ENCODE measurements at regions not wholly inside any gene's neighbourhood (a gene's known extent, or its start where the extent isn't known, plus 50 kb on each side); places are given as distances from the start of the nearest gene placed in this dataset.

GRCh38 chr4:42715807-42716482, 59.0 kb upstream of the ATP8A1 start:
- DNase-seq (ENCODE audit: low read depth in 1 of 2, low spot score in 2 of 2) (no peak), FAIRE-seq (no peak)
- peaks cover 0 to 3% (median 0%) of the 10 kb centered on the region in 4 experiments; a peak in 1 of 7 replicates for H3K4me1 ChIP-seq (replicated peaks in 1 of 4; ENCODE audit: control insufficient read depth in 3 of 4, insufficient read depth in 4 of 4, low read length in 3 of 4)
- no peak overlapping the region for H4K8ac ChIP-seq (ENCODE audit: extremely low read depth, insufficient read depth, low read length)
- no peaks in the 10 kb centered on the region for H3K27me3 ChIP-seq (replicated peaks in 1 of 4; ENCODE audit: control insufficient read depth in 3 of 4, extremely low read depth in 1 of 4, insufficient read depth in 3 of 4, low read length in 3 of 4)
- no peak overlapping the region for H3K27ac ChIP-seq (ENCODE audit: low read depth, low read length)
- H4K20me1 ChIP-seq (replicated peaks in 1 of 2; ENCODE audit: control insufficient read depth in 1 of 2, insufficient read depth in 2 of 2, low read length in 2 of 2) = no peaks in the 10 kb centered on the region
- H2AK5ac ChIP-seq (ENCODE audit: low read depth, low read length) = no peak overlapping the region
- no peak overlapping the region for H4K91ac ChIP-seq (replicated peaks; ENCODE audit: insufficient read length, low read length)
- no peaks in the 10 kb centered on the region for H3K23me2 ChIP-seq (ENCODE audit: low read depth, low read length)
- no peak overlapping the region for H2BK15ac ChIP-seq (ENCODE audit: low read length)
- H3K23ac ChIP-seq (ENCODE audit: insufficient read length) = no peak overlapping the region
- no peaks in the 10 kb centered on the region for H3K79me1 ChIP-seq (ENCODE audit: low read depth, low read length)
- H3K4me2 ChIP-seq (ENCODE audit: insufficient read depth in 1 of 2, low read depth in 2 of 2, low read length in 2 of 2) = no peak overlapping the region
- no peak overlapping the region for H2BK120ac ChIP-seq (replicated peaks; ENCODE audit: low read depth, low read length)
- whole genome bisulfite sequencing, 2 experiments (ENCODE audit: extremely low coverage in 1 of 2, insufficient coverage in 1 of 2, insufficient read length in 1 of 2, insufficient replicate concordance in 2 of 2, low coverage in 1 of 2, low lambda C conversion rate in 2 of 2, missing lambda C conversion rate in 1 of 2) = 86% methylated on average over 6 of the region's 6 CpGs; no CpG with 5 or more reads in 1 of the 2 experiments
- no peaks in the 10 kb centered on the region for H3K9me3 ChIP-seq (ENCODE audit: insufficient read depth in 2 of 2, low read depth in 1 of 2, low read length in 1 of 2)
- ChIA-PET POLR2A (ENCODE audit: partially characterized antibody) (interaction anchor here (0.7 kb wide), 1 partner anchor 31 kb away, joined by 3 read pairs; no protein-coding TSS in a partner anchor), CTCF (ENCODE audit: partially characterized antibody) (interaction anchor here (0.7 to 2.4 kb wide), 2 partner anchors 52 to 119 kb away, joined by 3 to 7 read pairs; no protein-coding TSS in a partner anchor)
- H3K4me3 ChIP-seq (ENCODE audit: extremely low read depth in 1 of 4, insufficient read depth in 2 of 4, low read depth in 3 of 4, low read length in 4 of 4) = no peak overlapping the region
- H3K4ac ChIP-seq (replicated peaks; ENCODE audit: insufficient read length, low read depth, low read length) = no peak overlapping the region
- no peaks in the 10 kb centered on the region for H3K79me2 ChIP-seq (ENCODE audit: control insufficient read depth in 1 of 2, insufficient read depth in 2 of 2, low read length in 2 of 2)
- no peak overlapping the region for H2BK12ac ChIP-seq (ENCODE audit: low read depth, low read length)
- H3K14ac ChIP-seq (ENCODE audit: insufficient read length) = no peak overlapping the region
- H2BK20ac ChIP-seq (ENCODE audit: low read length) = no peak overlapping the region
- no peak overlapping the region for H2AFZ ChIP-seq (ENCODE audit: low read length)
- no peaks in the 10 kb centered on the region for H3K36me3 ChIP-seq (ENCODE audit: control insufficient read depth in 2 of 4, insufficient read depth in 4 of 4, low read length in 3 of 4)
- H3K18ac ChIP-seq (ENCODE audit: extremely low read depth, low read length) = no peak overlapping the region
- H3K56ac ChIP-seq (replicated peaks; ENCODE audit: insufficient read length, low read depth, low read length) = no peak overlapping the region
- no peak overlapping the region for H4K5ac ChIP-seq (ENCODE audit: insufficient read length, low read depth, low read length)
- no peak overlapping the region for H2BK5ac ChIP-seq (ENCODE audit: low read depth, low read length)
- H3K9ac ChIP-seq (replicated peaks in 1 of 4; ENCODE audit: extremely low read depth in 1 of 4, low read depth in 3 of 4, low read length in 3 of 4) = no peak overlapping the region
- no peak for TF ChIP-seq USF2 (IDR thresholded peaks at IDR 0.05; ENCODE audit: low read length)
- TF ChIP-seq CEBPB (IDR thresholded peaks at IDR 0.05; ENCODE audit: low read depth, low read length) = peak; percentile 99
- TF ChIP-seq POU5F1 (IDR thresholded peaks at IDR 0.05; ENCODE audit: low read depth, low read length) = no peak
